ENCODE measurements at regions not wholly inside any gene's neighbourhood (a gene's known extent, or its start where the extent isn't known, plus 50 kb on each side); places are given as distances from the start of the nearest gene placed in this dataset.
"Not testable (repeated sequence)": the region's sequence is repeated elsewhere in the genome, so short reads cannot be mapped to it uniquely, and the experiment has no call there.

DNA sequence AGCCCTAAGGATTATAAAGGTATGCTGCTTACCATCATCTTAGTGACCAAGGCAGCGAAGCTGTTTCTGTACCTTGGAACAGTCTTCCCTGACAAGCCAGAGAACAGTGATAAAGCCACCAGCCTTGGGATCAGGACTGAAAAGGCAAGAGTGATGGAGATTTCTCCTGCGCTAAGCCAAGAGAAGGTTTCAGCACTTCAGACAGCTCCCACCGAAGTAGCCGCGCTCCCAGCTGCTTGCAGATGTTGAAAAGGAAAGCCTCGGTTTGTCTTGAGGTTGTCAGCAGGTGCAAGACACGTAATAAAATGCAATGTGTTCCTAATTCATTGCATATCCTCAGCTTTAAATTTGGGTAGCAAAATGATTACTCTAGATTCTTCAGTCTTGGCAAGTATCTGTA is 171.0 kb downstream of the ATP6V0E2 start:
- FAIRE-seq, H3K9me3 ChIP-seq, CTCF ChIA-PET, H3K4me1 ChIP-seq, POLR2A ChIA-PET, ATAC-seq, H3K4me2 ChIP-seq, H3K27ac ChIP-seq, H3K4me3 ChIP-seq: not testable (repeated sequence)
- DNase-seq (ENCODE audit: low read depth in 1 of 2, low spot score in 1 of 2) = peak in 1 of 2 experiments; percentile 18
- TF ChIP-seq, protein P1, sequence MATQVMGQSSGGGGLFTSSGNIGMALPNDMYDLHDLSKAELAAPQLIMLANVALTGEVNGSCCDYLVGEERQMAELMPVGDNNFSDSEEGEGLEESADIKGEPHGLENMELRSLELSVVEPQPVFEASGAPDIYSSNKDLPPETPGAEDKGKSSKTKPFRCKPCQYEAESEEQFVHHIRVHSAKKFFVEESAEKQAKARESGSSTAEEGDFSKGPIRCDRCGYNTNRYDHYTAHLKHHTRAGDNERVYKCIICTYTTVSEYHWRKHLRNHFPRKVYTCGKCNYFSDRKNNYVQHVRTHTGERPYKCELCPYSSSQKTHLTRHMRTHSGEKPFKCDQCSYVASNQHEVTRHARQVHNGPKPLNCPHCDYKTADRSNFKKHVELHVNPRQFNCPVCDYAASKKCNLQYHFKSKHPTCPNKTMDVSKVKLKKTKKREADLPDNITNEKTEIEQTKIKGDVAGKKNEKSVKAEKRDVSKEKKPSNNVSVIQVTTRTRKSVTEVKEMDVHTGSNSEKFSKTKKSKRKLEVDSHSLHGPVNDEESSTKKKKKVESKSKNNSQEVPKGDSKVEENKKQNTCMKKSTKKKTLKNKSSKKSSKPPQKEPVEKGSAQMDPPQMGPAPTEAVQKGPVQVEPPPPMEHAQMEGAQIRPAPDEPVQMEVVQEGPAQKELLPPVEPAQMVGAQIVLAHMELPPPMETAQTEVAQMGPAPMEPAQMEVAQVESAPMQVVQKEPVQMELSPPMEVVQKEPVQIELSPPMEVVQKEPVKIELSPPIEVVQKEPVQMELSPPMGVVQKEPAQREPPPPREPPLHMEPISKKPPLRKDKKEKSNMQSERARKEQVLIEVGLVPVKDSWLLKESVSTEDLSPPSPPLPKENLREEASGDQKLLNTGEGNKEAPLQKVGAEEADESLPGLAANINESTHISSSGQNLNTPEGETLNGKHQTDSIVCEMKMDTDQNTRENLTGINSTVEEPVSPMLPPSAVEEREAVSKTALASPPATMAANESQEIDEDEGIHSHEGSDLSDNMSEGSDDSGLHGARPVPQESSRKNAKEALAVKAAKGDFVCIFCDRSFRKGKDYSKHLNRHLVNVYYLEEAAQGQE (IDR thresholded peaks at IDR 0.05) = peak; percentile 77
- WGBS (ENCODE audit: missing lambda C conversion rate) = 34% methylated on average over 7 of the region's 7 CpGs

DNA sequence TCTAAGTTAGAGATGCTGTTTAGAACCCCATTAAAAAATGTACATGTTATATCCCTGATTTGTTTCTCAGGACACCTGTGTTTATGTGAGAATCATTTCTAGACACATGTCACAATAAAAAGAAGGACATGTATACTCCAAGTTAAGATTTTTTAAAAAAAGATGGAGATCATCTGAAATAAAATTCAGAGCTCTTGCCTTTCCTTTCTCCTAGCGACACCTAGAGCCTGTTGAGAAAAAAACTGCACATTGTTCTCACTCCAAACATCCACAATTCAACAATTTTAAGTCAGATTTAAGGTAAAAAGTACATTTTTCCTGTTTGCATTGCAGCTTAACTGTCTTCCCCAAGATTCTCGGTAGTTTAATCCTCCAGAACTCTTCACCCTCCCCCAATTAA is 171.8 kb downstream of the ATP6V0E2 start:
- TF ChIP-seq RAD21 (conservative IDR thresholded peaks at IDR 0.05 in 1 of 2, IDR thresholded peaks at IDR 0.05 in 1 of 2) (peak; percentile 52 to 54; a peak in 4 of 5 replicates), SMC3 (IDR thresholded peaks at IDR 0.05) (0 out of 3 replicates have a peak, but pooled peaks have one; percentile 15)
- TF ChIP-seq, protein P2, sequence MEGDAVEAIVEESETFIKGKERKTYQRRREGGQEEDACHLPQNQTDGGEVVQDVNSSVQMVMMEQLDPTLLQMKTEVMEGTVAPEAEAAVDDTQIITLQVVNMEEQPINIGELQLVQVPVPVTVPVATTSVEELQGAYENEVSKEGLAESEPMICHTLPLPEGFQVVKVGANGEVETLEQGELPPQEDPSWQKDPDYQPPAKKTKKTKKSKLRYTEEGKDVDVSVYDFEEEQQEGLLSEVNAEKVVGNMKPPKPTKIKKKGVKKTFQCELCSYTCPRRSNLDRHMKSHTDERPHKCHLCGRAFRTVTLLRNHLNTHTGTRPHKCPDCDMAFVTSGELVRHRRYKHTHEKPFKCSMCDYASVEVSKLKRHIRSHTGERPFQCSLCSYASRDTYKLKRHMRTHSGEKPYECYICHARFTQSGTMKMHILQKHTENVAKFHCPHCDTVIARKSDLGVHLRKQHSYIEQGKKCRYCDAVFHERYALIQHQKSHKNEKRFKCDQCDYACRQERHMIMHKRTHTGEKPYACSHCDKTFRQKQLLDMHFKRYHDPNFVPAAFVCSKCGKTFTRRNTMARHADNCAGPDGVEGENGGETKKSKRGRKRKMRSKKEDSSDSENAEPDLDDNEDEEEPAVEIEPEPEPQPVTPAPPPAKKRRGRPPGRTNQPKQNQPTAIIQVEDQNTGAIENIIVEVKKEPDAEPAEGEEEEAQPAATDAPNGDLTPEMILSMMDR (IDR thresholded peaks at IDR 0.05) = peak; percentile 43

DNA sequence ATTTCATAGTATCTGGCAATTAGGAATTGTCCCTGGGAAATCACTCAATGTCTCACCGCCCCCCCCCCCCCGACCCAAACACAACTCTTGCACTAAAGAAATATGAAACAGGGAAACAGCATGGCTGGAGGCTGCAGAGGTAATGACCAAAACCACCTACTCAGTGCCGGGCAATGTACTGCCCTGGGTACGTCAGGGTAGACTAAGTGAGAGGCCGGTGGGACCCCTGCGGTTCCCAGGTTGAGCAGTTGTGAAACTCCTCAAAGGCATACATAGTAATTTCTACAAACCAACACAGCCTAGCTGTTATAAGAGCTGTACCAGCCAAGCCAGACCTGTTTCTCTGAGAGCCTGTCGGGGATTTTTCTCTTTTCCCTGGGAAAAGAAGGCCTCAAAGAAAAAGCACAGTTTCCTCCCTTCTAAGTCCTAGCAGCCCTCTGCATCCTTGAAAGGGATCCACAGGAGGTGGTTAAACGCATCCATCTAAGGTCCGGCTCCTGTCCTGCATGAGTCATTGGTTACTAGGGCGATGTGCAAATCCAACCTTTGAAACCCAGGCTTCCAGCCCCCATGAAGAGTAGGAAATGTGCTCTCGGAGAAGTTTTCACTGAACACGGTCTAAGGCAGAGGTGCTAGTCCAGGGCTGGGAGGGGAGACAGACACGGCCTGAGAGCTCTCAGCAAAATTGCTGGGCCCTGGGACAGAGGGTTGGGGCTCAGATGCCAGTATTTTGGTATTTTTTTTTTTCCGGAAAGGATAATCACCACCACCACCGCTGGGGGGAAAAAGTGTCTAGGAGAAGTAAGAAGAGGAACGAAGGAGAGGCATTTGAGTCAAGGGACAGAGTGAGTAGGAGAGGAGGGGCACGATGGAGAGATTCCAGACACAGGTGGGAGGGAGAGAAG is 172.8 kb downstream of the ATP6V0E2 start:
- WGBS (ENCODE audit: missing lambda C conversion rate) = 25% methylated on average over 9 of the region's 17 CpGs
- FAIRE-seq; H3K9me3 ChIP-seq; H3K4me1 ChIP-seq; CTCF ChIA-PET; DNase-seq (ENCODE audit: low read depth in 1 of 2, low spot score in 1 of 2); H3K27ac ChIP-seq; POLR2A ChIA-PET: not testable (repeated sequence)
- peak; percentile 91 for TF ChIP-seq RFX5 (IDR thresholded peaks at IDR 0.05)
- peak; percentile 57 to 59 for ATAC-seq
- Histone ChIP-seq H3K4me3 (peak overlapping the region; percentile 44; the same call in 1 of the 3 replicates), H3K4me2 (peak overlapping the region; percentile 95)

More for the DNA sequence above, 171.8 kb downstream of the ATP6V0E2 start:
- DNase-seq (ENCODE audit: low read depth in 1 of 2, low spot score in 1 of 2); H3K4me3 ChIP-seq; CTCF ChIA-PET; H3K27ac ChIP-seq; H3K4me1 ChIP-seq; ATAC-seq; FAIRE-seq; H3K4me2 ChIP-seq; H3K9me3 ChIP-seq; POLR2A ChIA-PET: not testable (repeated sequence)
- 0% methylated on average over 2 of the region's 2 CpGs for WGBS (ENCODE audit: missing lambda C conversion rate)

DNA sequence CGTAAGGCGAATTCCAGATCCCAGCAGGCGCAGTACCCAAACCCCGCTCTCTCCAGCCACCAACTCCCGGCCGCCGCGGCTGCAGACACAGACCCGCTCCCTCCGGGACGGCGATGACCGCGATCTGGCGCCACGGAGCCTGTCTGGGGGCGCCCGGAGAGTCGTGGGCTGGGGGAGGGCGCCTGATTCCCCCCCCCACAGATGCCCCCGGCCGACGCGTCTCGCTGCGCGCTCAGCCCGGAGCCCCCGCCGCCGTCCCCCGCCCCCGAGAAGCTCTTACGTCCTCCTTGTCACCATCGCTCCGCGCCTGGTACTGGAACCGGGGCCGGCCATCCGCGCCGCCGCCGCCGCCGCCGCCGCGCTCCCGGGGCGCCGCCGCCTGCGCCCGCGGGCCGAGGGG is 173.6 kb downstream of the ATP6V0E2 start:
- WGBS (ENCODE audit: missing lambda C conversion rate) = 2% methylated on average over 18 of the region's 57 CpGs
- H3K4me1 ChIP-seq; DNase-seq (ENCODE audit: low read depth in 1 of 2, low spot score in 1 of 2); FAIRE-seq; H3K9me3 ChIP-seq; POLR2A ChIA-PET: not testable (repeated sequence)
- Histone ChIP-seq H3K4me3 (peak overlapping the region; percentile 44), H3K4me2 (peak overlapping the region; percentile 95), H3K27ac (peak overlapping the region in 1 of 2 experiments; percentile 52; a peak in 1 of 6 replicates)
- CTCF ChIA-PET = interaction anchor here (0.6 kb wide), 1 partner anchor 885 kb away, joined by 3 read pairs; no protein-coding TSS in a partner anchor
- ATAC-seq = peak; percentile 32 to 37; a peak in 3 of 6 replicates

DNA sequence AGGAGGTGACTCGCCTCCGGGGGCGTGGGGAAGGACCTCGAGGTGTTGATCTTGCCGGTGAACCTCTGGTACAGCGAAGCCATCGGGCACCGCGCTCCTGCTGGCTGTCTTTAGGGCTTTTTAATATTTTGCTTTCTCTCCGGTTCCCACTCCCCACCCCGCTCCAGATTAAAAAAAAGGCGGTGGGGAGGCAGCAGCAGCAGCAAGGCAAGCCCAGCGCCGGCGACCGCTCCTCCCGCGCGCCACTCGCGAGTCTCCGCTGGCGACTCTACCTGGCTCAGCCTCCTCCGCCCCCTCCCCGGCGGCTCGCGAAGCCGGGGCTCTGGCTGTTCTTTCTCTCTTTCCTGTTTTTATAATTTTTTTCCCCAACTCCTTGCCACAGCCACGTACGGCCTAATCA is 174.0 kb downstream of the ATP6V0E2 start:
- WGBS (ENCODE audit: missing lambda C conversion rate) = 6% methylated on average over 26 of the region's 31 CpGs
- FAIRE-seq; DNase-seq (ENCODE audit: low read depth in 1 of 2, low spot score in 1 of 2); H3K4me1 ChIP-seq; H3K9me3 ChIP-seq; H3K27ac ChIP-seq; POLR2A ChIA-PET: not testable (repeated sequence)
- Histone ChIP-seq H3K4me3 (peak overlapping the region; percentile 44), H3K4me2 (peak overlapping the region; percentile 95)
- 0 out of 6 replicates have a peak, but pooled peaks of 1 of the 2 experiments have one; percentile 7 for ATAC-seq
- CTCF ChIA-PET = interaction anchor here (0.6 kb wide), 1 partner anchor 884 kb away, joined by 3 read pairs; no protein-coding TSS in a partner anchor

DNA sequence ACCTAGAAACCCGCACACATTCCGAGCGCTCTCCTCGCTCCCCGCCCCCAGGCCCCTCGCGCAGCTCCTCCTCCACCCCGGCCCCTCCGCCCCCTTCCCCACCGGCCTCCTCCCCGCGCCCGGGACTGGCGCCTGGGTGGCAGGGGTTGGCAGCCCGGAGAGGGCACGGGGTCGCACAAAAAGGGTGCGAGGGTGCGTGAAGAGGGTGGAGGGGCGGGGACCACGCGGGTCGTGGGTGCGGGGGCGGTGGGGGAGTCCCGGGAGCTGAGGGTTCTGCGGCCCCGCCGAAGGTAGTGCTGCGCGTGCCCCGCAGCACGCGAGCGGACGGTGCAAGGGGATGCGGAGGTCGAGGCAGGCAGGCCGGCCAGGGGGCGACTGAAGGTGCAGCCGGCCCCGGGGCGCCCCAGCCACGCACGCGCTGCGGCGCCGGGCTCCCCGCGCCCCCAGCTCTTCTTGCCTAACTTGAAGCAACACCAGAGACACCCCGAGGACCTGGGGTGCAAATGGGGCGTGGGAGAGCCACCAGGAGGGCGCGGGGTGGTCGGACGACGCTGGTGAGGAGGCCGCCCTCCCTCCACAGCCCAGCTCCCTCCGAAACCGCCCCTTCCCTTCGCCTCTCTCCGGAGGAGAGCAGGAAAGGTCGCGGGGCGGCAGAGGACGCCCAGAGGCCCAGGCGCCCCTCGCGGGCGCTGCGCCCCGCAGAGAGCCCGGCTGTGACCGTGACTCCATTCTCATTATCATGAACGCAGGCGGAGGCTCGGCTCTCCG is 174.7 kb downstream of the ATP6V0E2 start:
- DNase-seq (ENCODE audit: low read depth in 1 of 2, low spot score in 1 of 2); FAIRE-seq; POLR2A ChIA-PET; H3K9me3 ChIP-seq; H3K4me1 ChIP-seq; CTCF ChIA-PET: not testable (repeated sequence)
- peak; percentile 35 to 69; a peak in 5 of 6 replicates for ATAC-seq
- Histone ChIP-seq H3K4me3 (peak overlapping the region; percentile 44), H3K4me2 (peak overlapping the region; percentile 95), H3K27ac (peak overlapping the region in 1 of 2 experiments; percentile 58; a peak in 3 of 6 replicates)
- 9% methylated on average over 19 of the region's 79 CpGs for WGBS (ENCODE audit: missing lambda C conversion rate)

Measured in A549 (cell line).